Middle frontal gyrus (tissue), 1 donor: ENCODE measurements at regions not wholly inside any gene's neighbourhood (a gene's known extent, or its start where the extent isn't known, plus 50 kb on each side); places are given as distances from the start of the nearest gene placed in this dataset.

ENCODE experiments used
- DNase-seq: peaks from one replicate; pipeline ENCODE4 v3.0.0-alpha.2; 2015; ENCODE audit warnings: low spot score; ENCODE audit errors: extremely low spot score

DNA sequence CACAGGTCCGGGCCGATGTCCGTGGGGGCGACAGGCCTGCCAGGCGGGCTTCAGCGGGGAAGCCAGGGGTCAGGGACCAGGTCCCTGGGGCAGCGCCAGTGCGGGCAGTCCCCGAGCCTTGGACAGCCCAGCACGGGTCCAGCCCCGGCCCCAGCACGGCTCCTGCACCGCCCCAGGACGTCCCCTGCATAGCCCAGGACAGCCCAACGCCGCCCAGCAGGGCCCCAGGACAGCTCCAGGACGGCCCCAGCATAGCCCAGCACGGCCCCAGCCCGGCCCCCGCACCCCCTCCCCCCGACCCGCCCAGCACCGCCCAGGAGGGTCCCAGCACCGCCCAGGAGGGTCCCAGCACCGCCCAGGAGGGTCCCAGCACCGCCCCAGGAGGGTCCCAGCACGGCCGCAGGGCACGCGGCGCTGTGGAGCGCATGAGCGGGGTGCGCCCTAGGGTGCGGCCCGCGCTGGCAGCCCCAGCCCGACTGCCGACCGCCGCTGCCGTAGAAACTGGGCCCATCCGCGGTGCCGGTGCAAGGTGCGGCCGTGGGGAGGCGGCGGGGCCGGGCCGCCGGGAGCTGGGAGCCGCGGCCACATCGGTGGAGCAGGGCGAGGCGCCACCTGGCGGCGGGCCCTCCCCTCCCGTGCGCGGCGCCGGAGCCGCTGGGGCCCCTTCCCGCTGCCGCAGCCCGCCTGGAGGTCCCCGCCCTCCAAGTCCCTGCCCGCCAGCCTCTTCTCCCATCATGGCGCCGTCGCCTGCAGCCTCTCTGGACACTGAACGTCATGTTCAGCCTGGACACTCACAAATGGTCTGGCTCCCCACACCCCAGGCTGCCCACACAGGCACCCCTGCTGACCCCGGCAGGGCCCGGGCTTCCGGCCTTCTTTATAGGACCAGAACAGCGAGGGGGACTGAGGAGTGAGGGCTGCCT lies 106.8 kb upstream of the NKX1-1 start:
- no peak for DNase-seq

DNA sequence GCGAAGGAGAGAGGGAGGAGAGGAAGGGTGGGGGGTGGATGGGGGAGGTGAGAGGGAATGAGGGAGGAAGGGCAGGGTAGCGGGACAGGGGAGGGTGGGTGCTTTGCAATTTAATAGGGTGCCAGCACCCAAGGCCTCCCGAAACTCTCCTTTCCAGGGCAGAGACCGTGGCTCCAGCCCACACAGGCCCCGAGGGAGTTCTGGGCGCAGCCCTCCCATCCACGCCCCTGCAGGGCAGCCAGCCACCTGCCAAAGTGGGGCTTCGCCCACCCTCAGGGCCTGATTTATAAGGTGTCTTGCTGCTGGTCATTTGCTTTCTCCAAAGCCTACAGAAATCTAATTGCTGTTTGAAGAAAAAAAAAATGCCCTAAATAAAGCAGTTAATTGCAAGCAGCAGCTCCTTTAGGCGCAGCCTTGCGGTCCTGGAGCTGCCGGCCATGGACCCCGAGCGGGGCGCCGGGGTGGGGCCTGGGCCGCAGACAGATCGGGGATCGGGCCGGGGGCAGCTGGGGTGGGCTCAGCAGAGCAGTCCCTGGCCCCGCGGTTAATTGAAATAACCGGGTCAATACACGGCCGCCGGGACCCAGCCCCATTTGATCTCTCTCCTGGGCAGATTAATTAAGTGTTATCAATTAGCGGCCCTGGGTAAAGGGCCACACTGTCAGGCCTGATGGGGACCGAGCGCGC lies 106.0 kb upstream of the NKX1-1 start:
- no peak for DNase-seq

DNA sequence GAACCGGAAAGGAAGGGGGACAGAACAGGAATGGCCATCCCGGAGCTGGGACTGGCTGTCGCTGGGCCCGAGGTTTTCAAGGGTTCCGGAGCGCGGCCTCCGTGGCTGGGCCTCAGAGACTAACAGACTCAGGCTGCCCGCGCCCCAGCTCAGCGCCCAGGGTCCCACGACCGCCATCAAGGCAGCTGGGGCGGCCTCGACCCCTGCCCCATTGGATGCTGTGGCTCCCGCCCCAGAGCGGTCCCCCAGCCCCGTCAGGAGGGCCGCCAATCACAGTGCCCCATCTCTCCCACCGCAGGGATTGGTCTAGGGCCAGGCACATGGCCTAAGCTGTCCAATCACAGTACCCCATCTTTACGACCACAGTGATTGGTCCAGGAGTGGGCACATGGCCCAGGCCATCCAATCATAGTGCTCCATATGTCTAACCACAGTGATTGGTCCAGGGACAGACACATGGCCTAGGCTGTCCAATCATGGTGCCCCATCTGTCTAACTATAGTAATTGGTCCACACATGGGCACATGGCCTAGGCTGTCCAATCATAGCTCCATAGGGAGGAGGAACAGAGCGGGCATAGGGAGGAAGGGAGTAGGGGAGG lies 105.3 kb upstream of the NKX1-1 start:
- peak; percentile 9 for DNase-seq

GRCh38 chr4:1510931-1511330 lies 104.7 kb upstream of the NKX1-1 start:
- no peak for DNase-seq

DNA sequence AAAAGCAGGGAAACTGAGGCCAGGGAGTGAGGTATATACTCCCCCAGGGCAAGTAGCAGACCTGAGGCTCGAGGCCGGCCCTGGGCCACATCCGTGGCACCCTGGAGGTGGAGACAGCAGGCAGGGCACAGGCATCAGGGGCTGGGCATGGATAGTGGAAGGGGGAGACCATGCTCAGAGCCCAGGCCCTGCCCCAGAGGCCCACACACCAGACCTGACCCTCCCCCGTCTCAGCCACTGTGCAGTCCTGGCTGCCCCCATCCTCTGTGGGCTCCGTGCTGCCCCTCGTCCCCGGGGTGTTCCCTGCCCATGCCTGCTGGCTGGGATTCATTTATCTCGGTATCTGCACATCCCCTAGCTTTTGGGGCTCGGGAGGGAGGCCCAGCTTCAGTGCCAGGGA lies 103.1 kb upstream of the NKX1-1 start:
- DNase-seq: no peak

- DNase-seq: no peak
These were observed 102.2 kb upstream of the NKX1-1 start for GRCh38 chr4:1508161-1509160.

DNA sequence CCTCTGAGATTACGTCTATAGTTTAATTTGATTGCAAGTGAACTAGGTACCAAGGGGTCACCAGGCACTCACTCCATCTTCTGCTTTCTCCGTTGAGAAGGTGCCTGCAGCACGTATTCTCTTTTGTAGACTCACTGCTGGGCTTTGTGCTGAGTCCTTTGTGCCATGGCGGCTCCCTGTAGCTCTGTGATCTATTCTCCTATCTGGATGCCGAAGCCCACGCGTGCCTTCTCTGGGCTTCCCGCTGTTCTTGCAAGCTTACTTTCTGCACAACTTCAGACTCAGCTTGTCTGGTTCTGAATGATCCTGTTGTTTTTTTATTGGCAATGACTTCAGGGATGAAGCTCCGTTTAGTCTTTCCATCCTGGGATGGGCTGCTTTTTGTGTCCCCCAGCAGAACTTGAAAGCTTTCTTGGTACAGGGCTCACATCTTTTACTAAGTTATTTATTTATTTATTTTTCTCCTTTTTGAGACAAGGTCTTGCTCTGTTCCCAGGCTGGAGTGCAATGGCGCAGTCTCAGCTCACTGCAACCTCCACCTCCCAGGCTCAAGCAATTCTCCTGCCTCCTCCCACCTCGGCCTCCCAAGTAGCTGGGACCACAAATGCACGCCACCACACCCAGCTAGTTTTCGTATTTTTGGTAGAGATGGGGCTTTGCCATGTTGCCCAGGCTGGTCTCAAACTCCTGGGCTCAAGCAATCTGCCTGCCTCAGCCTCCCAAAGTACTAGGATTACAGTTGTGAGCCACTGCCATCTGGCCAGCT lies 100.9 kb upstream of the NKX1-1 start:
- no peak for DNase-seq

DNA sequence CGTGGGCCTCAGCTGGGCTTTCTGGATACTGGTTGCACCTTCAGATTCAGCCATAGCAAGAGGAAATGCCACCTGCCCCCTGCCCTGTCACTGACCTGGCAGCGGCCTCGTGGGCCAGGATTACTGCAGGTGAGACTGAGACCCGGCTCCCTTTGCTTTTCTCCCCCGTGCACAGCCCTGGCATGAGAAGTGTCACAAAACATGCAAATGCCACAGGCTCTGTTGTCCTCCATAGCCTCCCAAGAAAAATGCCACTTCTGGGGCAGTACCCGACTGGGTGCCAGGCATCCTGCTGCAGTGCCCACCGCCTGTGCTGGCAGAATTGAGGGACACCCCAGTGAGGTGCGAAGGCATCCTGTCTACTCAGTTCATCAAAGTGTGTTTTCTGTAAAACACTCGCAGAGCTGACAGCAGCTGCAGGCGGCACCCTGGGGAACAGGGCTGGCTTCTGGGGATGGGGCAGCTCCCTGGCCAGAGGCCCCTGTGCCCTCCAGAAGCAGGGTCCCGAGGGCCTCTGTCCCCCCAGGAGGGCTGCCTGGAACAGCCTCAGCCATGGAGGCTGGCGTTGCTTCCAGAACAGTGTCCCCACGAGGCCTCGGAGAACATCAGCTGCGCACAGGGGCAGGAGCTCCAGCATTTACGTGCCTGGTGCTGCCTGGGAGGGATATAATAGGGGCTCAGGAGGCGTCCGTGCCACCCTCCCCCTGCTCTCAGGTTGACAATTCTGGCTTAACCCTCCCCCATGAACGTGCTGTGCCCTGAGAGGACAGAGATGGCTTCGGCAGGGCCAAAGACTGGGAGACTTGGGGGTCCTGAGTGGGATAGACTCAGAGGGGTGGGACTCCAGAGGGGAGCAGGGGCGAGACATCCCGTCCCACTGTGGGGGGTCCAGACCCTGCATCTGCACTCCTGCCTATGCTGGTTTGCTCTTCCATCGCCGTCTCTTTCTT lies 99.5 kb upstream of the NKX1-1 start:
- DNase-seq: no peak

- DNase-seq: no peak
These were observed 98.6 kb upstream of the NKX1-1 start for GRCh38 chr4:1504595-1505500.

- no peak for DNase-seq
These were observed 97.6 kb upstream of the NKX1-1 start for GRCh38 chr4:1503583-1504471.

DNA sequence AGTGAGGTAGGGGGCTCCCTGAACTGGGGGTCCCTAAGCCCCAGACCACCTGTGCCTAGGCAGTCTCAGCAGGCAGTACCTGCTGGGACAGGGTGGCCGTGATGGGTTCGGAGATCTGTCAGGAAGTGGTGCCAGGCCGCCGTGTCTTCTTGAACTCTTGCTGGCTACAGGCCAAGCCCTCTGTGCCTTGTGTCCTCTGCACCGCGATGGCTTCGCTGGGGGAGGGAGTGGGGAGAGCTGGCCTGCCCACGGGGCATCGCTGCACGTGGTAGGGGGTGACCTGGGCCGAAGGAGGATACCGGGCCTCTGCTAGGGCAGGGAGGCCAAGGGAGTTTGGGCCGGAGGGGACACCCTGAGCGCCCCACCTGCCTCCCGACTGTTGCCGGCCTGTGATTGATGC lies 96.7 kb upstream of the NKX1-1 start:
- DNase-seq: no peak

GRCh38 chr4:1502501-1502886 lies 96.3 kb upstream of the NKX1-1 start:
- no peak for DNase-seq

GRCh38 chr4:1501754-1502500 lies 95.7 kb upstream of the NKX1-1 start:
- no peak for DNase-seq

- DNase-seq: no peak
These were observed 94.9 kb upstream of the NKX1-1 start for GRCh38 chr4:1500966-1501753.

- DNase-seq: no peak
These were observed 94.2 kb upstream of the NKX1-1 start for GRCh38 chr4:1500231-1500965.
